HG03097 (cell line): ENCODE measurements at regions not wholly inside any gene's neighbourhood (a gene's known extent, or its start where the extent isn't known, plus 50 kb on each side); places are given as distances from the start of the nearest gene placed in this dataset.

Source experiments
- ATAC-seq: cut with Tn5 transposase; IDR thresholded peaks from one replicate; pipeline ENCODE4 v1.9.1; 2021; ENCODE audit not compliant: unreplicated experiment, low FRiP score

DNA sequence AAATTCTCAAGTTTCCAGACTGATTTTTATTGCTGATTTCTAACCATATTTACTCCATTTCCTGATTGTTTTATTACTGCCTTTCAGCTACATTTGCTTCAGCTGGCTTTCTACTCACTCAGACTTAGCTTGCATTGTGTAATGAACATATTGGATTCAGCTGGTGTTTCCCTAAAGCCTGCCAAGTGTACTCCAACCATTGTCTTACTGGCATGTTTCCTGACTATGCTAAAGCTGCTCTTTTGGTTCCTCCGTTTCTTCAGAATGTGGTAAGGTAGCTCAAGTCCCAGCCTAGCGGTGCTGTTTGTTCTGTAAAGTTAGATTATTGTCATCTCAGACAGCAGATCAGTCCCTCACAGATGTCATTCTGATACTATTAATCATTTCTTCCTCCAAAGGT is 53.1 kb upstream of the GLRA2 start:
- no peak for ATAC-seq

GRCh38 chrX:14449773-14450172 is 79.6 kb upstream of the GLRA2 start:
- no peak for ATAC-seq

GRCh38 chrX:14448406-14448805 is 80.9 kb upstream of the GLRA2 start:
- ATAC-seq, result no peak

DNA sequence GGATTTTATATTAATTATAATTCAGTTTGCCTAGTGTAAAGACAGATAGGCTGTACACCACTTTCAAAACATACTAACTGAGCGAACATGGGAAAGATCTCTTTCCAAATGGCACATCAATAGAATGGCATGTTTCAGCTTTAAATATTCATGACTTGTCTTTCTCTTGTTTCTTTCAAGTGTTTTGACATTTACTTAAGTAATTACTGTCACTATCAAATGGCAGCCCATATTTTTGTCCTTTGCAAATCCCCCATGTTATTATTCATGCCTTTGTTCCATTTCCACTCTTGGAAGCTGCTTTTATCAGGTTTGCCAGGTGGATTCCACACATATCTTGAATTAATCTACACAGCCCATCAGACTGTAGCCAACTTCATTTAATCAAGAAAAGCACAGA is 89.2 kb upstream of the GLRA2 start:
- ATAC-seq, result no peak

DNA sequence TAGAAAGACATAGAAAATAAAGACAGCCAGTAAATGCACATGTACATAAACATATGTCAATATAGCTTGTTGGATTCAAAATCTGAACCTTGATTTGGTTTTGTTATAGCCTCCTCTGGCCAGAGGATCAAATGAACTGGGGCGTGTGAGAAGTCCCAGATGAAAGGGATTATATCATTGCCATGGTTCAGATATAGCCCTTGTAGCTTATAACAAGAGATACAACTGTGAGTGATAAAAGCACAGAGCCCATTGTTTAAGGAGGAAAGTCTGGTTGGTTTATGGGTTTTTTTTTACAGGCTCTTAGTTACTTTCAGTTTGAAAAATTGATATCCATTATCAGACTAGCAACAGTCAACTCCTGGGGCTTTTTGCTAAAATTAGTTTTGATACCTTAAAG is 101.7 kb upstream of the GLRA2 start:
- no peak for ATAC-seq

GRCh38 chrX:14420841-14421240 is 108.5 kb upstream of the GLRA2 start:
- ATAC-seq, result no peak

DNA sequence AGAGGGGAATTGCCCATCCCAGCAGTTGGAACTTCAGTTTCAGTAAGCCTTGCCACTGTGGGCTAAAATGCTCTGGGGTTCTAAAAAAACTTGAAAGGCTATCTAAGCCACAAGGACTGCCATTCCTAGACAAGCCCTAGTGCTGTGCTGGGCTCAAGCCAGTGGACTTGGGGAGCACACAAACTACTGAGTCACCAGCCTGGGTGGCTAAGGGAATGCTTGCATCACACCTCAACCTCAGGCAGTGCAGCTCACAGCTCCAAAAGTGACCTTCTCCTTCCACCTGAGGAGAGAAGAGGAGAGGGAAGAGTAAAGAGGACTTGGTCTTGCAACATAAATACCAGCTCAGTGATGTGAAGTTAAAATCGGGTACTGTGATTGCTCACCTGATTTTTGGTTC is 116.7 kb upstream of the GLRA2 start:
- ATAC-seq, result no peak

- no peak for ATAC-seq
Observed at GRCh38 chrX:14411326-14411725, 118.0 kb upstream of the GLRA2 start.

DNA sequence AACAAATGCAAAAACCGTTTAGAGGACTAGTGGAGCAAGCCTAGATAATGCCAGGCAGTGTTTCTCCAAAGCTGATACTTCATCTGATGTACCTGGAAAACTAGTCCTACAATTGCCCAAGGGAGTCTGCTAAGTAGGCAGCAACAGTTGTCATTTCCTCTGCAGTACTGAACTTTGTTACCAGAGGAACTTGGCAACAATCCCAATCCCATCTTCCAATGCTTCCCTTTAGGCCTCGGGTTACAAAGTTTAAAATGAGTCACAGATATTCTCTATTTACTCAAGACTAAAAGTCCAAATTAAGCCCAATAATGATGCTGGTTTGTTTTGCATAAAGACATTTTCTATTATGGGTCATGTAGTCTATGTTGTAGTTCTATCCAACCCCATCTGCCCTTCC is 120.0 kb upstream of the GLRA2 start:
- ATAC-seq, result no peak

DNA sequence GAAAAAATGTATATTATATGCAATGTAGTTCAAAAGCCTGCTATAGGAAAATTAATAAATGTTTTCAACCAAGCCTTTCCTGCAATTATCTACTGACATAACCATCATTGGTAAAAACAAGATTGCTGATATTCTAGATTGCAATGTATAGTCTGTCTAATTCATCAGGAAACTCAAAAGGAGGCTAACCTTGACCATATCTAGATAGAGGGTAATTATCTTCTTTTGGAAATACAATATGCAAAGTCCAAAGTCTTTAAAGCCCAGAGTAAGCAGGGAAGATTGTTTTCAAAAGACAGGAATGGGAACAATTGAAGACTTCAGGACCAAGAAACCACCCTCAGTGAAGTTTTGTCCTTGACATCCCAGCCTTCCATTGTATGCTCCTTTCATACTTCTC is 123.1 kb upstream of the GLRA2 start:
- no peak for ATAC-seq

GRCh38 chrX:14398725-14399124 is 130.6 kb upstream of the GLRA2 start:
- ATAC-seq, result no peak

- ATAC-seq, result no peak
Observed at GRCh38 chrX:14389682-14390081, 139.7 kb upstream of the GLRA2 start.

DNA sequence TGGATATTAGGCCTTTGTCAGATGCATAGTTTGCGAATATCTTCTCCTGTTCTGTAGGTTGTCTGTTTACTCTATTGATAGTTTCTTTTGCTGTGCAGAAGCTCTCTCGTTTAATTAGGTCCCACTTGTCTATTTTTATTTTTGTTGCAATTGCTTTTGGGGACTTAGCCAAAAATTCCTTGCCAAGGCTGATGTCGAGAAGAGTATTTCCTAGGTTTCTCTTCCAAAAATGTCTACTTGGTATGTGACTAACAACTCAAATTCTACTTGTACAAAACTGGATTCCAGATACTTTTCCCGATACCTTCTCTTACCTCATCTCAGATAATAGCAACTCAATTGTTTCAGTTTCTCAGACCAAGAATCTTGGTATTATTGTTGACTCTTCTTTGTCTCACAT is 142.4 kb upstream of the GLRA2 start:
- ATAC-seq, result no peak

DNA sequence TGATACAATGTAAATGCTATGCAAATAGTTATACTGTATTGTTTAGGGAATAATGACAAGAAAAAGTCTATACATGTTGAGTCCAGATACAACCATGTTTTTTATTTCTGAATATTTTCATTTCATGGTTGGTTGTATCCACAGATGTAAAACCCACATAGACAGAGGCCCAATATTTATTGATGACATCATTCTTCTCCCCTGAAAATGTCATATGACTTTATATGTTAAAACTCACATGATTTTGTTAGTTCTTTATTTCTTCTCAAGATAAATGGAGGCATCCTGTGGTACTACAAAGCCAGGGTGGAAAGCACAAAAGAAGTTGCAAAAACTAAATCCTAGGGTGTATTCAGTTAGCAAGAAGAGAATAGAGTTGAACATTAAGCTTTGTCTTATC is 149.3 kb upstream of the GLRA2 start:
- no peak for ATAC-seq

GRCh38 chrX:14377427-14377826 is 151.9 kb upstream of the GLRA2 start:
- ATAC-seq, result no peak

DNA sequence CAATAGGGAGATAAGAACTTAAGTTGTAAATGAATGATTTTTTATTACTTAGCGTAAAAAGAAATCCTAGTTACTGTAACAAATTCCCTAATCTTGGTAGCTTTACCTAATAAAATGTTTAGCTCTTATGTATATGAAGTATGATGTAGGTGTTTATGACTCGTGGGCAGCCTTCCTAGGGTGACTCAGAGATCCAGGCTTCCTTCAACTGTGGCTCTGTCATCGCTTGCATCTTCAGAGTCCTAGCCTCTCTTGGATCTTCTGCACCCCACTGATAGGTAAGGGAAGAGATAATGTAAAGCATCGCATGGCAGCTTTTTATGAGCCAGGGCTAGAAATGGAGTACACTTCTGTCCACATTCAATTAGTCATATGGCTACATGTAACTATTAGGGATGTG is 165.6 kb upstream of the GLRA2 start:
- no peak for ATAC-seq

GRCh38 chrX:14362721-14363120 is 166.6 kb upstream of the GLRA2 start:
- ATAC-seq, result no peak

GRCh38 chrX:14361435-14361834 is 167.9 kb upstream of the GLRA2 start:
- ATAC-seq, result no peak

GRCh38 chrX:14359727-14360126 is 169.6 kb upstream of the GLRA2 start:
- ATAC-seq, result no peak

GRCh38 chrX:14359316-14359715 is 170.0 kb upstream of the GLRA2 start:
- no peak for ATAC-seq

- ATAC-seq, result no peak
Observed at GRCh38 chrX:14357314-14357713, 172.0 kb upstream of the GLRA2 start.

- ATAC-seq, result no peak
Observed at GRCh38 chrX:14356401-14356800, 172.9 kb upstream of the GLRA2 start.

GRCh38 chrX:14355556-14355955 is 173.8 kb upstream of the GLRA2 start:
- no peak for ATAC-seq

- ATAC-seq, result no peak
Observed at GRCh38 chrX:14354521-14354920, 174.8 kb upstream of the GLRA2 start.
